Neural cell (in vitro differentiated cells): ENCODE measurements at regions not wholly inside any gene's neighbourhood (a gene's known extent, or its start where the extent isn't known, plus 50 kb on each side); places are given as distances from the start of the nearest gene placed in this dataset.

Experiments
- H2AFZ ChIP-seq: fragments of 200-600, 300-800 bp; sonication (generic), shearing (Covaris generic); 2 replicates; pipeline ENCODE4 v1.6.0; 2014; ENCODE audit warnings: low read depth, mild to moderate bottlenecking, antibody characterized with exemption, low read length, moderate library complexity
- H3F3A ChIP-seq: fragments of 200-600 bp; shearing (Covaris generic); 2 replicates; pipeline ENCODE4 v1.6.1; 2016; ENCODE audit warnings: mild to moderate bottlenecking, moderate library complexity, mixed read lengths, antibody characterized with exemption, low read length; ENCODE audit not compliant: insufficient read depth, poor library complexity, severe bottlenecking
- H3K27ac ChIP-seq: fragments of 200-600, 300-800 bp; sonication (generic), shearing (Covaris generic); 2 replicates; pipeline ENCODE4 v1.5.1; 2014; ENCODE audit warnings: mild to moderate bottlenecking, low read length, moderate library complexity
- H3K27me3 ChIP-seq: fragments of 300-800, 200-600 bp; sonication (generic), shearing (Covaris generic); 2 replicates; pipeline ENCODE4 v1.6.0; 2014; ENCODE audit warnings: mild to moderate bottlenecking, low read depth, low read length, moderate library complexity; ENCODE audit not compliant: insufficient read depth
- H3K36me3 ChIP-seq: fragments of 300-800, 200-600 bp; sonication (generic), shearing (Covaris generic); 2 replicates; pipeline ENCODE4 v1.5.1; 2014; ENCODE audit warnings: mild to moderate bottlenecking, antibody characterized with exemption, low read length, moderate library complexity; ENCODE audit not compliant: insufficient read depth
- H3K4me2 ChIP-seq: fragments of 300-800, 200-600 bp; sonication (generic), shearing (Covaris generic); 2 replicates; pipeline ENCODE4 v1.6.0; 2014; ENCODE audit warnings: mild to moderate bottlenecking, low read length
- H3K4me3 ChIP-seq: fragments of 300-800, 200-600 bp; sonication (generic), shearing (Covaris generic); 2 replicates; pipeline ENCODE4 v1.5.1; 2014; ENCODE audit warnings: mild to moderate bottlenecking, low read length, moderate library complexity
- H3K79me2 ChIP-seq: fragments of 200-600 bp; shearing (Covaris generic); replicated peaks from 2 replicates; pipeline ENCODE4 v1.6.0; 2014; ENCODE audit warnings: mild to moderate bottlenecking, low read length, moderate library complexity; ENCODE audit not compliant: insufficient read depth
- H3K9ac ChIP-seq: fragments of 300-800, 200-600 bp; sonication (generic), shearing (Covaris generic); 2 replicates; pipeline ENCODE4 v1.6.1; 2016; ENCODE audit warnings: mild to moderate bottlenecking, low read length, mixed read lengths
- H3K9me2 ChIP-seq: fragments of 200-600 bp; shearing (Covaris generic); 2 replicates; pipeline ENCODE4 v1.6.1; 2016; ENCODE audit warnings: mild to moderate bottlenecking, low read length, mixed read lengths; ENCODE audit not compliant: insufficient read depth
- H3K9me3 ChIP-seq: fragments of 200-600, 300-800 bp; sonication (generic), shearing (Covaris generic); 2 replicates; pipeline ENCODE4 v1.6.1; 2016; ENCODE audit warnings: mild to moderate bottlenecking, mixed run types, low read length, moderate library complexity, mixed read lengths
- H4K20me1 ChIP-seq: fragments of 200-600 bp; shearing (Covaris generic); 2 replicates; pipeline ENCODE4 v1.6.1; 2016; ENCODE audit warnings: mild to moderate bottlenecking, mixed run types; ENCODE audit not compliant: insufficient read depth
- CTCF ChIP-seq: fragments of 450-650 bp; IDR thresholded peaks from 2 replicates; pipeline ENCODE4 v1.5.1; 2014; ENCODE audit warnings: antibody characterized with exemption, mild to moderate bottlenecking, moderate library complexity; ENCODE audit not compliant: poor library complexity, severe bottlenecking
- EP300 ChIP-seq: fragments of 450-650 bp; conservative IDR thresholded peaks from 2 replicates; pipeline ENCODE4 v1.6.1; 2014; ENCODE audit warnings: antibody characterized with exemption, mild to moderate bottlenecking, moderate library complexity; ENCODE audit not compliant: poor library complexity, severe bottlenecking
- EZH2 ChIP-seq: fragments of 200-600, 300-800 bp; shearing (Covaris generic), sonication (generic); IDR thresholded peaks from 2 replicates; pipeline ENCODE4 v1.6.1; 2014; ENCODE audit warnings: antibody characterized with exemption, low read length, borderline replicate concordance, mild to moderate bottlenecking; ENCODE audit not compliant: insufficient read depth, poor library complexity, severe bottlenecking
- MXI1 ChIP-seq: fragments of 450-650 bp; conservative IDR thresholded peaks from 2 replicates; pipeline ENCODE4 v1.6.1; 2014; ENCODE audit warnings: antibody characterized with exemption, mild to moderate bottlenecking; ENCODE audit not compliant: poor library complexity, severe bottlenecking
- POLR2AphosphoS5 ChIP-seq: IDR thresholded peaks from 2 replicates; pipeline ENCODE4 v1.6.1; 2012
- RAD21 ChIP-seq: fragments of 450-650 bp; conservative IDR thresholded peaks from 2 replicates; pipeline ENCODE4 v1.6.1; 2014; ENCODE audit warnings: antibody characterized with exemption, mild to moderate bottlenecking, moderate library complexity
- REST ChIP-seq: IDR thresholded peaks from 2 replicates; pipeline ENCODE4 v1.6.1; 2012; ENCODE audit warnings: borderline replicate concordance
- SMC3 ChIP-seq: fragments of 450-650 bp; conservative IDR thresholded peaks from 2 replicates; pipeline ENCODE4 v1.6.1; 2014; ENCODE audit warnings: antibody characterized with exemption, mild to moderate bottlenecking, moderate library complexity; ENCODE audit not compliant: poor library complexity
- TAF1 ChIP-seq: IDR thresholded peaks from 2 replicates; pipeline ENCODE4 v1.6.1; 2012; ENCODE audit warnings: low read depth

GRCh38 chr3:72391659-72392058 lies 456.6 kb downstream of the SHQ1 start:
- TF ChIP-seq RAD21 = no peak
- no peak for TF ChIP-seq MXI1
- no peak for TF ChIP-seq SMC3
- TF ChIP-seq TAF1 = no peak
- TF ChIP-seq CTCF = no peak
- TF ChIP-seq REST = no peak
- TF ChIP-seq EP300 = no peak
- TF ChIP-seq POLR2AphosphoS5 = no peak
- no peak overlapping the region for H3K4me3 ChIP-seq
- no peak overlapping the region for H2AFZ ChIP-seq
- H3K79me2 ChIP-seq = peaks cover 99% of the 10 kb centered on the region
- H4K20me1 ChIP-seq = peaks cover 17% of the 10 kb centered on the region
- no peak overlapping the region for H3K9ac ChIP-seq
- peaks cover 5% of the 10 kb centered on the region for H3K36me3 ChIP-seq
- H3K27me3 ChIP-seq = no peaks in the 10 kb centered on the region
- H3K27ac ChIP-seq = no peak overlapping the region
- no peaks in the 10 kb centered on the region for H3K9me3 ChIP-seq
- H3K9me2 ChIP-seq = no peaks in the 10 kb centered on the region
- no peak overlapping the region for H3K4me2 ChIP-seq
- H3F3A ChIP-seq = no peaks in the 10 kb centered on the region

- H3K36me3 ChIP-seq = peaks cover 5% of the 10 kb centered on the region
- no peaks in the 10 kb centered on the region for H3K27me3 ChIP-seq
- H3K9me3 ChIP-seq = no peaks in the 10 kb centered on the region
- no peaks in the 10 kb centered on the region for H3F3A ChIP-seq
- no peak overlapping the region for H2AFZ ChIP-seq
- no peaks in the 10 kb centered on the region for H3K9me2 ChIP-seq
- peaks cover 98% of the 10 kb centered on the region for H3K79me2 ChIP-seq
- H4K20me1 ChIP-seq = peaks cover 24% of the 10 kb centered on the region
- no peak overlapping the region for H3K4me3 ChIP-seq
- no peak overlapping the region for H3K4me2 ChIP-seq
- H3K27ac ChIP-seq = no peak overlapping the region
- no peak for TF ChIP-seq CTCF
- no peak for TF ChIP-seq EZH2
- no peak for TF ChIP-seq RAD21
- TF ChIP-seq POLR2AphosphoS5 = no peak
- no peak overlapping the region for H3K9ac ChIP-seq
Measured at GRCh38 chr3:72390841-72391240, 457.4 kb downstream of the SHQ1 start.
